HG02642 (cell line): ENCODE measurements at regions not wholly inside any gene's neighbourhood (a gene's known extent, or its start where the extent isn't known, plus 50 kb on each side); places are given as distances from the start of the nearest gene placed in this dataset.

ENCODE experiments used
- ATAC-seq: cut with Tn5 transposase; IDR thresholded peaks from one replicate; pipeline ENCODE4 v1.9.1; 2021; ENCODE audit warnings: mild to moderate bottlenecking; ENCODE audit not compliant: unreplicated experiment, poor library complexity

GRCh38 chr10:45239642-45240041 lies 75.8 kb downstream of the OR13A1 start:
- no peak for ATAC-seq

- no peak for ATAC-seq
Measured at GRCh38 chr10:45241865-45242520, 73.4 kb downstream of the OR13A1 start.

DNA sequence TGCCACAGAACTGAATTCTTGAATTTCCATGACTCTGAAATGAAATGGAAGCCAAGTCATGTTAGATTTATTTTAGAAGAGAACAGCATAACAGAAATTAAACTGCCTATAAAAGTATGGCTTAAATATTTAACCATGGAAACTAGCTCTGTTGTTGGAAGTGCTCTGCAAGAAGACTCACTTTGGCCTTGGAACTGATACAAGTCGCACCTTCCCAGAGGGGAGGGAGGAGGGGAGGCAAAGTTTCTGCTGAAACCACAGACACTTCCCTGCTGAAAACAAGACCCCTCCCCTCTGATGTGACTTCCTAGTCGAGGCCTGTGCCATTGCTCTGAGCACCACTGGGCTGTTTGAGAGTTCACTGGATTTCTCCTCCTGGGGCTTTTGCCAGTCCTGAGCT lies 72.1 kb downstream of the OR13A1 start:
- ATAC-seq: no peak

DNA sequence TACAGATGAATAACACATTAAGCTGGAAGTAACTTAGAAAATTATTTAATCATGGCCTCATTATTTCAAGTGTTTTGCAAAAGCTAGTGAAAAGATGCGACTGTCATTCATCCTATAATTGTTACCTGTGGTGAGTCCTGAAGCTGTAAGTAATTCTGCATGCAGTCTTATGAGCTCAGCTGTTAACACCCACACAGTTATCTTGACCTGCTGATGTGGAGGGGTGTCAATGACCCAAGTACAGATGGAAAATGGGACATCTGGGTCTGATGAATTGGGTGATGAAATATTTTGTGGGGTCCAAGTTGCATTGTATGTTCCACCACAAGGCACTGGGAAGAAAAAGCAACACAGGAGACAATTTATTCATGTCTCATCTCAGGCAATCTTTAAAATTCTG lies 68.9 kb downstream of the OR13A1 start:
- no peak for ATAC-seq

DNA sequence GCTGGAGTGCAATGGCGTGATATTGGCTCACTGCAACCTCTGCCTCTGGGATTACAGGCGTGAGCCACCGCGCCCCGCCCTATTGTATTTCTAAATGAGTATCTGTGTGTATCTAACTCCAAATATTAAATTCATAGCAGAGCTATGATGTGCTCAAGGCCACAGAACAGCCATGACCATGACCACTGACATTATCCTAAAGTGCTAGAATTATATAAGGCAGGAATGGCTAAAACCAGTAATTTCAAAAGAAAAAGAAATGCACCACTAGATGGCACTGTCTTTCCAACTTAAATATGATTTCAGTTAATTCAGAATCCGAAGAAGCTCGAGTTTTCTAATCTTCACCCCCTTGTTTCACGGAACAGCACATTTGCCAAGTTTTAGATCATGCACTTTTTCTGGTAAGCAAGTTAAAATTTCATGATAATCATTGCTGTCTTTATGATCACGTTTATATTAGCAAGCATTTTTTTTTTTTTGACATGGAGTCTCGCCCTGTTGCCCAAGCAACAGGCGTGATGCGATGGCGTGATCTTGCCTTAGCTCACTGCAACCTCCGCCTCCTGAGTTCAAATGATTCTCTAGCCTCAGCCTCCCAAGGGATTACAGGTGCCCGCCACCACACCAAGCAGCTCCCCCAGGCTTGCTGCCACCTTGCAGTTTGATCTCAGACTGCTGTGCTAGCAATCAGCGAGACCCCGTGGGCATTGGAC lies 65.3 kb downstream of the OR13A1 start:
- ATAC-seq: peak; percentile 54

GRCh38 chr10:45250694-45251075 lies 64.7 kb downstream of the OR13A1 start:
- ATAC-seq: peak; percentile 3
